ENCODE measurements at regions not wholly inside any gene's neighbourhood (a gene's known extent, or its start where the extent isn't known, plus 50 kb on each side); places are given as distances from the start of the nearest gene placed in this dataset.

GRCh38 chr14:51552768-51553404 is 98.8 kb upstream of the FRMD6 start:
- no peaks in the 10 kb centered on the region for H3K9me2 ChIP-seq (replicated peaks; ENCODE audit: low read depth, low read length)
- no peaks in the 10 kb centered on the region for H3K9me3 ChIP-seq (ENCODE audit: insufficient read depth, low read depth, low read length)
- no peaks in the 10 kb centered on the region for H3K79me2 ChIP-seq (ENCODE audit: insufficient read depth, low read length)
- TF ChIP-seq CTCF (conservative IDR thresholded peaks at IDR 0.05; ENCODE audit: low read length) = no peak
- H3F3A ChIP-seq (ENCODE audit: low read depth) = no peaks in the 10 kb centered on the region
- H3K4me3 ChIP-seq (ENCODE audit: low read length, poor library complexity, severe bottlenecking) = no peak overlapping the region
- peaks cover 20% of the 10 kb centered on the region for H3K4me1 ChIP-seq (ENCODE audit: insufficient read depth, low read length, poor library complexity, severe bottlenecking)
- H3K9ac ChIP-seq (ENCODE audit: low read depth, low read length, poor library complexity, severe bottlenecking) = no peak overlapping the region
- no peaks in the 10 kb centered on the region for H3K36me3 ChIP-seq (ENCODE audit: insufficient read depth, low read length)
- no peak overlapping the region for H3K4me2 ChIP-seq (ENCODE audit: low read depth, low read length, poor library complexity, severe bottlenecking)
- H4K20me1 ChIP-seq (ENCODE audit: insufficient read depth, low read length, poor library complexity, severe bottlenecking) = no peaks in the 10 kb centered on the region
- H2AFZ ChIP-seq (ENCODE audit: low read length) = no peak overlapping the region
- no peaks in the 10 kb centered on the region for H3K27me3 ChIP-seq (ENCODE audit: insufficient read depth, low read length, poor library complexity, severe bottlenecking)

DNA sequence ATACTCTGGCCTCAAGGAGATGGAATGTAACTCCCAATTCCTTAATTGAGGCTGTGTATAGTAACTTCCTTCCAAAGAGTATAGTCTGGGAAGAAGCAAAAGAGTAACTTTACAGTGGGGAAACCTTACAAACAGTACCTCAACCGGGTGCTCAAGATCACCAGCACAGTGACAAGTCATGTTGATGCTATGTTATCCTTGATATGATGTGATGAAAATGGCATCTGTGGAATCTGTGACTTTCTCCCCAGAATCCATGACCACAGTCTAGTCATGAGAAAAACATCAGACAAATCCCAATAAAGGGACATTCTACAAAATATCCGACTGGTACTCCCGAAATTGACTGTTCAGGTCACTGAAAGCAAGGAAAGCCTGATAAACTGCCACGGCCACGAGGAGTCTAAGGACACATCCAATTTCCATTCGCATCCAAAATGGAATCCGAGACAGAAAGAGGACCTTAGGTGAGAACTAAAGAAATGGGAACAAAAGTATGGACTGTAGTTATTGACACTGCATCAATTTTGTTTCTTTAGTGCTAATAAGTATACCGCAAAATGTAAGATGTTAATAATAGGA is 97.3 kb upstream of the FRMD6 start:
- Histone ChIP-seq H3K9ac (ENCODE audit: low read depth, low read length, poor library complexity, severe bottlenecking) (no peak overlapping the region), H3K79me2 (ENCODE audit: insufficient read depth, low read length) (no peaks in the 10 kb centered on the region), H3K9me3 (ENCODE audit: insufficient read depth, low read depth, low read length) (no peaks in the 10 kb centered on the region), H3F3A (ENCODE audit: low read depth) (no peaks in the 10 kb centered on the region), H3K4me3 (ENCODE audit: low read length, poor library complexity, severe bottlenecking) (no peak overlapping the region), H3K4me2 (ENCODE audit: low read depth, low read length, poor library complexity, severe bottlenecking) (no peak overlapping the region), H3K9me2 (replicated peaks; ENCODE audit: low read depth, low read length) (no peaks in the 10 kb centered on the region), H2AFZ (ENCODE audit: low read length) (no peak overlapping the region), H3K36me3 (ENCODE audit: insufficient read depth, low read length) (no peaks in the 10 kb centered on the region), H3K27me3 (ENCODE audit: insufficient read depth, low read length, poor library complexity, severe bottlenecking) (no peaks in the 10 kb centered on the region), H3K4me1 (ENCODE audit: insufficient read depth, low read length, poor library complexity, severe bottlenecking) (peaks cover 20% of the 10 kb centered on the region), H4K20me1 (ENCODE audit: insufficient read depth, low read length, poor library complexity, severe bottlenecking) (no peaks in the 10 kb centered on the region)
- TF ChIP-seq CTCF (conservative IDR thresholded peaks at IDR 0.05; ENCODE audit: low read length) = no peak
- TF ChIP-seq EZH2phosphoT487 (IDR thresholded peaks at IDR 0.05; ENCODE audit: borderline replicate concordance) = no peak

DNA sequence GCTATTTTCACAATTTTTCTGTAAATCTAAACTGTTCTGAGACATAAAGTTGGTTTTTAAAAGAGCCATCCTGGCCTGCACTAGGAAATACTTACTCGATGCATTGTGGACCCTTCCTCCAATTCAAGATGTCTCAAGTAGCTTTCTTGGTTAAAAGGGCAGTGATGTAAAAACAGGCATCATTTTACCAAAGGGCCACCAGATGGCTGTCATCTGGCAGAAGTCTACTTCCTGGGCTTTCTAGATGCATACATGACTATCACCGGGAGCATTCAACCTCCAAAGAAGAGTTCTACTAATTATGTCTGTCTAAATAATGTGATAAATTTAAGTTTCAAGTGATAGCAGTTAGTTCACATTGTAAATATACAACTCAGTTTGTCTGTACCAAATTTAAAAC is 96.8 kb upstream of the FRMD6 start:
- H3K4me3 ChIP-seq (ENCODE audit: low read length, poor library complexity, severe bottlenecking) = no peak overlapping the region
- TF ChIP-seq EZH2phosphoT487 (IDR thresholded peaks at IDR 0.05; ENCODE audit: borderline replicate concordance) (no peak), CTCF (conservative IDR thresholded peaks at IDR 0.05; ENCODE audit: low read length) (peak; percentile 58)
- no peaks in the 10 kb centered on the region for H3K36me3 ChIP-seq (ENCODE audit: insufficient read depth, low read length)
- H3K79me2 ChIP-seq (ENCODE audit: insufficient read depth, low read length) = no peaks in the 10 kb centered on the region
- no peaks in the 10 kb centered on the region for H3K9me3 ChIP-seq (ENCODE audit: insufficient read depth, low read depth, low read length)
- H2AFZ ChIP-seq (ENCODE audit: low read length) = no peak overlapping the region
- H3K4me2 ChIP-seq (ENCODE audit: low read depth, low read length, poor library complexity, severe bottlenecking) = no peak overlapping the region
- no peaks in the 10 kb centered on the region for H3K9me2 ChIP-seq (replicated peaks; ENCODE audit: low read depth, low read length)
- no peaks in the 10 kb centered on the region for H3K27me3 ChIP-seq (ENCODE audit: insufficient read depth, low read length, poor library complexity, severe bottlenecking)
- H3K9ac ChIP-seq (ENCODE audit: low read depth, low read length, poor library complexity, severe bottlenecking) = no peak overlapping the region
- no peaks in the 10 kb centered on the region for H4K20me1 ChIP-seq (ENCODE audit: insufficient read depth, low read length, poor library complexity, severe bottlenecking)
- peaks cover 20% of the 10 kb centered on the region for H3K4me1 ChIP-seq (ENCODE audit: insufficient read depth, low read length, poor library complexity, severe bottlenecking)
- H3F3A ChIP-seq (ENCODE audit: low read depth) = no peaks in the 10 kb centered on the region
